ENCODE measurements at regions not wholly inside any gene's neighbourhood (a gene's known extent, or its start where the extent isn't known, plus 50 kb on each side); places are given as distances from the start of the nearest gene placed in this dataset.
A peak's percentile ranks its signal among the peaks of the same experiment; 100 is the strongest.

DNA sequence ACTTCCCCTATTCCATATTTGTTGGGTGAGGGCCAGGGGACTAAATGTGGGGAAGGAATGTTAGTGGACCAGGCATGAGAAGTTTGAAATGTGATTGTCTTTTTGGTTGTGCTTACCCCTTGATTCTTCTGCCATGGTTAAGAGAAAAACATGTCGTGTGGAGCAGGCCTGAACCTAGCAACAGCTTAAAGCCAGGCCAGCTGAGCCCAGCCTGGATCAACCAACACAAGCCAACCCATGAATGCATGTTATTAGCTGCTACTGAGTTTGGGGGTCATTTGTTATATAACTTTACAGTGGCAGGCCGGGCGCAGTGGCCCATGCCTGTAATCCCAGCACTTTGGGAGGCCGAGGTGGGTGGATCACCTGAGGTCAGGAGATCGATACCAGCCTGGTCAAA lies 52.4 kb upstream of the TRIO start:
- DNase-seq = no peak

DNA sequence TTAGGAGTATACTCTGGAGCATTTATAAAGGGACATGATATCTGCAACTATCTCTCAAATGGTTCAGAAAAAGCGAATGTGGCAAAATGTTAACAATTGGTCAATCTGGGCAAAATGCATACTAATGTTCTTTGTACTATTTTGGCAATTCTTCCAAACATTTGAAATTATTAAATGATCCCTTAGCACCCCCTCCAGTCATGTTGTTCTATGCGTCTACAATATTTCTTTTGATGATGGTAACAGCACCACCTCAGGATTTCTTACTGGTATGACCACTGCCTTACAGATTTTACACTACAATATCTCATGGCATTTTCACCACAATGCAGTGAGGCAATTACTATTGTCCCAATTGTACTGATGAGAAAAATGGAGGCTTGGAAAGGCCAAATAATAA lies 52.9 kb upstream of the TRIO start:
- DNase-seq = no peak

DNA sequence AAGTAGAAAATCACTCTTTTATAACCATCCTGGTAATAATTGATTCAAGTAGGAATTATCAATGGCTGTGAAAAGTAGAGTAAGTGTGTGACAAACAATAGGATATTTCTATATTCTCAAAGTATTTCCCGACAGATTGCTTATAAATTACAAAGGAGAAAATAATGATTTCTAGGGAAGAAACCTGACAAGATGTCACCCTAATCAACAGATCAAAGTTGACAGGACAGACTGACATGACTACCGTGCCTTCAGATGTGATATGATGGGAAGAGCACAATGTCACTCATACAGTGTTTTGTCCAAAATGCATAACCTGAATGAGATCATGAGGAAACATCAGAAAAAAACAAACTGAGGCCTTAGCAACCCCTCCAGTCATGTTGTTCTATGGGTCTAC lies 53.9 kb upstream of the TRIO start:
- DNase-seq = no peak

DNA sequence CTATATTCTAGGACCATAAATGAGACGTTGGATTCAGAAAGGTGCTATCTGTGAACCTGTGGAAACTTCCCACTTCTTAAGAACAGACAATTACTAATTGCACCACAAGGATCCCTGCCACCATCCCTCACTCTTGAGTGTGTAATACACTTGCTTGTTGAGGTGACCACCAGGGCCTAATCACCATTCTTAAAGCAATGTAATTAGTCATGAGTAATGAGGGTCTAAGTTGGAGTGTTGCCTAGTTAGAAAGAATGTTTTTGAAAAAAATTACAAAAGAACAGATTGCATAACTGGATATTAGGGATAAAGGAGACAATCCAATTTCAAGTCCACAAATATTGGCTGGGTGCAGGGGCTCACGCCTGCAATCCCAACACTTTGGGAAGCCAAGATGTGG lies 56.9 kb upstream of the TRIO start:
- no peak for DNase-seq

DNA sequence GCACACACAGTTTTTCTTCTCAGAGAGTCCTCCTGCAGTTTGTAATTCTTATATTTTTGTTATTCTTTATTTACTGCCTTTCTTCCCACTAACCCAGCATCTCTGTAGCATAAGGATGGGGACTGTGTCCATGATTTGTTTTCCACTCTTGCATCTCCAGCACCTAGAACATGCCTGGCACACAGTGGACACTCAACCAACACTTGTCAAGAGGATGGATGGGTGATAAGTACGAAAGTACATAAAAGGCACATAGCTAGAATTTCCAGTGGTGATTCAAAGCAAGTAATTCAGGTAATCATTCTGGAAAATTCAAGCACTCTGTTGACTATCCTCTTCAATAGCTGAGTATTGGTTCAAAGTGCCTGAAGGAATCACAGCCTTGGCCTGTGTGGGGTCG lies 60.2 kb upstream of the TRIO start:
- no peak for DNase-seq

DNA sequence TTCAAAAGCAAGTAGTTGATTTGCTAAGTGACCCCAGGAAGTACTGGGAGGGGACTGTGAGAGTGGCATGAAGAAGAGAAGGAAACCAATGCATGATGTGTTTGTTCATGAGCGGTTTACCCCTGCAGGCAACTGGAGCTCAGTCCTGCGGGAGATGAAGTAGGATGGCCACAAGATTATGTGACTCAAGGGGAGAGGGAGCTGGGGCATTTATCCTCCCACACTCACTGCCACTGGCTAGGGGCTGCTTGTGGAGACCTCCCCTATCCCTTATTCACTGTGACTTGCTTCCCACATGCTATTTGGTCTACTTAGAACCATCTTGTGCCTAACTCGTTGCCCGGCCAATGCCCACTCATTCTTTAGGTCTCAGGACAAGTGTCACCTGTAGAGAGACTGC lies 60.6 kb upstream of the TRIO start:
- no peak for DNase-seq

DNA sequence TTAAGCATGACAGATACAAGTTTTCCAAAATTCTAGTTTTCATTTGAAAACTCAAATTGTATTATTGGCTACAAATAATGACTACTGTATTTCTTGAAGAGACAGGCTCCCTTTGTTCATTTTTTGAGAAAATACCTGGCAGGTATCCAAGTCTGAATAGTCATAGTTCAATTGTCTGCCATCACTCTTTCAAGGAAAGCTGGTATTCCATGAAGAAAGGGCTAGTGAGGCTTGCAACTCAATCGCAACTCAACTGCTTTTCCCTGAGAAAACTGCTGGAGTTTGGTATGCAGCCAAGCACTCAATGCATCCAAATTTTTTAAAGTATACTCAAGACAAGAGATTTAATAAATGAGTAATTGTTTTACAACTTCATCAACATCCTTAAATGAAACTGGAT lies 61.4 kb upstream of the TRIO start:
- DNase-seq = no peak

DNA sequence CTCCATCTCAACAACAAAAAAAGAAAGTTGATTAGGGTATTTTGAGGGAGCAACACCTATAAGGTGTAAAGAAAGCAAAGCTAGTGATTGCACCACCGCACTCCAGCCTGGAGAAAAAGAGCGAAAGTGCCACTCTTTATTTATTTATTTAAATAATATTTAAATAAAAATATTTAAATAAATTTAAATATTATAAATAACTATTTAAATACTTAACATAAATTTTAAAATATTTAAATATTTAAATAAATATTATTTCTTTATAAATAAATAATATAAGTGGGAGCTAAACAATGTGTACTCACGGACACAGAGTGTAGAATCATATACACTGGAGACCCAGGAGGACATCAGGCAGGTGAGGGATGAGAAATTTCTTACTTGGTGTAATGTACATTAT lies 64.4 kb upstream of the TRIO start:
- no peak for DNase-seq

DNA sequence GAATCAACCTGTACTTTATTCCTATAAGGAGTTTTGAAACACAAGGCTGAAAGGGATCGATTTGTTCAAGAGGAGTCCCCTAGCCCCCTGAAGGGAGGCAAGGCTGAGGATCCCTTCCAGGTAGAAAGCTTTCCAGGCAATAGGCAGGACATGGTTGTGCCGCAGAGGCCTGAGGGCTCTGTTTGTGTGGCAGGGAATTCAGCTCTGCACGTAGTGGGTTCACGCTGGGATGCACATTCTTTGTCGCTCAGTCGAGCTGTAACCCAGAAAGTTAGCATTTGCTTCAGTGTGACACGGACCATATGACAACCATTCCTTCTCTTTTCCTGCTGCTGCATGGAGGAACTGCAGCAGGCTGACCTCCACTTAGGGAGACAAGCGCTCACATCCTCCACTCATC lies 65.6 kb upstream of the TRIO start:
- no peak for DNase-seq

DNA sequence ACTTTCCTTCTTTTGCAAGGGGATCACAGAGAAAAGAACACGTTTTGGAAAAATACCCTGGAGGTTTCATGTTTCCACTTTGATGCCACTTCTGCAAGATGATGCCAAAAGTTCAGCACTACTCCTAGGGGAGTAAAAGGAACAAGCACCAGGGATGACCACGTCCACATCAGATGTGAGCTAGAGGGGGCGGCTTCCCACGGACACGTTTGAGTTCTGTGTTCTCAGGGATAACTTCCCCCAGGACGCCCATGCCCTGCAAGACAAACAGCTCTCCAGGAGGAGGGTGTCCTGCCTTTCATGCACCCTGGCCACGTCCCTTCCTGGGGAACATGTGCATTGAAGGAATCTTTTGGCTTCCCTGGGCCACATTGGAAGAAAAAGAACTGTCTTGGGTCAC lies 66.6 kb upstream of the TRIO start:
- peak; percentile 29 to 56 (median 43) for DNase-seq

DNA sequence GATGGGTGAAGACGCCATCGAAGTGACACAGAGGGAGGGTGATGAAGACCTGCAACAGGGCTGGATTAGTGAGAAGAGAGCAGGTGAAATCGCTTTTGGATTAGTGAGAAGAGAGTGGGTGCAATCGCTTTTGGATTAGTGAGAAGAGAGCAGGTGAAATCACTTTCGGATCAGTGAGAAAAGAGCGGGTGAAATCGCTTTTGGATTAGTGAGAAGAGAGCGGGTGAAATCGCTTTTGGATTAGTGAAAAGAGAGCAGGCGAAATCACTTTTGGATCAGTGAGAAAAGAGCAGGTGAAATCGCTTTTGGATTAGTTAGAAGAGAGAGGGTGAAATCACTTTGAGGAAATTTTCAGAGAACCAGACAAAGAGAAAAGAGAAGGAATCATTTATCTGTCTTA lies 67.2 kb upstream of the TRIO start:
- no peak for DNase-seq

DNA sequence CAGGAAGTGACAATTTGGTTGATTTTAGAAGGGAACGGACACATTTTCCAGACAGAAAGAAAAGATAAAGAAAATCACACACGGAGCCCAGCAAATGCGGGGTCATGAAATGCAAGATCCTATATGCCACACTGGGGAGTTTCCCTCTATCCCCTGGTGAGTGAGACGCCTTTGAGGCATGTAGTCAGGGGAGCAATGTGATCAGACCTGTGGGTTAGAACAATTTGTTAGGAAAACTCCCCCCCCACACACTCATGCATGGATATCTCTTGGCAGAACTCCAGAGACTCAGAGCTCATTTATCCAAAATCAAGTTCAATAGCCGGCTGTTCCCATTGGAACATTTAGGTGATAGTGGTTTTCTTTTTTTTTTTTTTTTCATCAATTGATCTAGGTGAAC lies 71.7 kb upstream of the TRIO start:
- DNase-seq = no peak

DNA sequence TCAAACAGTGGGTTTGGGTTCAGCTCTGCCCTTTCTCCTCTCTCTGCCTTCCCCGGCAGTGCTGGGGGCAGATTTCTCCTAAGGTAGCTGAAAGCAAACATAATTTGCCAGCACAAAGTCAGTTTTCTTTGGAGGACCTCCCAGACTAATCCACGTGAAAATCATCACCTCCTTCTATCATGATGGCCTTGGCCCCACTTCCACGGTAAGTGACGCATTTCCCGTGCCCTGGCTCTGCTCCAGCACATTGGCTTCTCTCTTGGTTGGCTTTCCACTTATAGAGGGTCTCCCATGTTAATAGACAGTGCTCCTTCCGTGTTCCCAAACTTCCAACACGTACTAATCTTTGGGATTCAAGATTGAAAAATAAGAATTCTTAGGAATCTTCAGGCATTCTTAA lies 74.1 kb upstream of the TRIO start:
- DNase-seq = no peak

DNA sequence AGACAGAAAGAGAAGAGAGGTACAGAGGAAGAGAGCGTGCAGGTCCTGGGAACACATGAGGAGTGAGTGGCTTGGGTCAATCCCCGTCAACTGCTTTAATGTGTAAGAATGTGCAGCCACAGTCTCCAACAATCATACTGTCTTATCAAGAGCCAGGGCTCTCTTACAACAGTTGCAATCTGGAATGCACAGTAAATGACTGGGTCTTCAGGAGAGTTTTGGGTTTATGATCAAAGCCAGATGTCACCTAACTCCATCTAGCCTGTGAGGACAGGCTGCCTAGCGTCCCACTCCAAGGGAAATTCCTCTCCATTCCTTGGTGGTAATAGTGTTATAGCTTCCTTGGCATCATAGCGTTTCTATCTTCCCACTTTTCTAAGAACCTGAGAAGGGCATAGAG lies 75.0 kb upstream of the TRIO start:
- DNase-seq = no peak

DNA sequence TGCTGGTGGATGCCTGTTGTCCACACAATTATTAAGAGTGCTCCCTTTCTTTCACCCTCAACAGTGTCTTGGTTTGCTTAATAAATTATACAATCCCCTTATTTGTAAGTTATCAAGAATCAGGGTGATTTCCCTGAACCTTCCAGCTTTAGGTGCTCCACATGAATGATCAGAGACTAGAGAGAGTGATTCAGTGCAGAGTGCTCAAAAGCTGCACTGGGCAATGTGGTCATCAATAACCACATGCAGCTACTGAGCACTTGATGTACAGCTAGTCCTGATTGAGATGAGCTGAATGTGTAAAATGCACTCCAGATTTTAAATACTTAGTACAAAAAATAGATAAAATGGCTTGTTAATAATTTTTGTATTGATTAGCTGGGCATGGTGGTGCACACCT lies 76.8 kb upstream of the TRIO start:
- no peak for DNase-seq

DNA sequence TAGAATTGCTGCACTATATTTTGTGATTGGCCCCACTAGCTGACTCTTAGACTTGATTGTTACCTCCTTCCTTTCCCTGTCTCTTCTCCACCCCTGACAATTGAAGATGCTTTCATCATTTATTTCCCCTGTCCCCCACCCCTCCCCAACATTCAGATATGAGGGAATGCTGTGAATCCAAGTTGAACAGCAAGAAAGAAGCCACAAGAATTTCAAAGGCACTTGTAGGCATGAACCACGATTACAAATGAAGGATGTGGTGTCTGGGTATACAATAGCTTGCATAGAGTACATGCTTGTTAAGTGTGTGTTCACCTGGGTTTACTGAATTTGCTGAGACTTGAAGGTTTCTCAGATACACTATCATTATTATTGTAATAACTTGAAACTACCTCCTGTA lies 78.3 kb upstream of the TRIO start:
- no peak for DNase-seq

DNA sequence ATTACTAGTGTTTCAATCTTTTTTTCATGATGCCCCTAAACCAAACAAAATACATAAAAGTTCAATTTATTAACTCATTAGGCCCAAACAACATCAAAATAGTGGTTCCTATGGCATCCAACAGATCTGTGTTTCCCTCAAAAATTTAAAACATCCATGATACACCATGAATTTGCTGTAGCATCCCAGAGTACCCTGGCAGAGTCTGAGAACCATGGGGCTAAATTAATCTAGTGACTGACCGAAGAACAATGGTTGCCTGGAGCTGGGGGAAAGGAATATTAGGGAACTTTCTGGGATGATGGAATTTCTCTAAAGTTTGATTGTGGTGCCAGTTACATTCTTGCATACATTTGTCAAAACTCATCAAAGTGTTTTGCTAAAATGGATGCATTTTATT lies 79.5 kb upstream of the TRIO start:
- DNase-seq = no peak

DNA sequence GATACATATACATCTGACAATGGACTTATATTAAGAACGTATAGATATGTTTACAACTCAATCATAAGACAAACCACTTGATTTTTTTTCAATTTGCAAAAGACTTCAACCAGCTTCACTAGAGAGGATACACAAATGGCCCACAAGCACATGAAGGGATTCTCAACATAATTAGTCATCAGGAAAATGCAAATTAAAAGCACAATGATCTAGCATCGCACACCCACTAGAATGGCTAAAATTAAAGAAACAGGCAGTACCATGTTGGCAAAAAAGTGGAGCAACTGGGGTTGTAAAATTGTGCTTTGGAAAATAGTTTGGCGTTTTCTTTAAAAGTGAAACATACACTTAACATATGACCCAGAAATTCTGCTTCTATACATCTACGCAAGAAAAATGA lies 80.0 kb upstream of the TRIO start:
- DNase-seq = no peak

DNA sequence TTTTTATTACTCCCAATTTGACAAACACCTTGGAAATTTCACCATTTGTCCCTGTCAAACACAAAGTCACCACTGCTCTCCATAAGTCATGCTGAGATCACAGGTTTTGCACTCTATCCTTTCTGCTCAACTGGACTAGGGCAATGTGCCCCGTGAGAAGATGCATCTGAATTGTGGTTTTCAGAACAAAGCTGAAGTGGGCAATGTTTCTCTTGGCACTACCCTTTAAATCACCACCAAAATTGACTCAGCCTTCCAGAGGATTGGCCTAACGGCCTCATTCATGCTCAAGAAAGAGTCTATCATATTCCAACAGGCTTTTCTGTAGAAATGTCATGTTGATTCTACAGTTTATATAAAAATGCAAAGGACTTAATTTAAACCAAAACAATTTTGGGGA lies 81.0 kb upstream of the TRIO start:
- DNase-seq = no peak

DNA sequence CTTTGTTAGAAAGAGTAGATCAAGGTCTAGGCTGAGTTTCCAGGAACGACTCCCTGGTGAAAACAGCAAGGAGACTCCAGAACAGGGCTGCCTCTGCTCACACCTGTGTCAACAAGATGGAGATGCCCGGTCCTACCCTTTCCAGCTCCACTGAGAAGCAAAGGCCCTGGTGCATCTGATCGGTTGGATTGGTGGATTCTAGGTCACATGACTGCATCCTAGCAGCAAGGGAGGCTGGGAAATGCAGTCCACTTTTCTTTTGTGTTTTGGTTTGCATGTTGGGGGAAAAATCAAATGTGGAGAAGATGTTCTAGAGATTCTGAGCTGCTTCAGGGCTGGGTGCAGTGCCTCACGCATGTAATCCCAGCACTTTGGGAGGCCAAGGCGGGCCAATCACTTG lies 82.0 kb upstream of the TRIO start:
- DNase-seq = no peak

DNA sequence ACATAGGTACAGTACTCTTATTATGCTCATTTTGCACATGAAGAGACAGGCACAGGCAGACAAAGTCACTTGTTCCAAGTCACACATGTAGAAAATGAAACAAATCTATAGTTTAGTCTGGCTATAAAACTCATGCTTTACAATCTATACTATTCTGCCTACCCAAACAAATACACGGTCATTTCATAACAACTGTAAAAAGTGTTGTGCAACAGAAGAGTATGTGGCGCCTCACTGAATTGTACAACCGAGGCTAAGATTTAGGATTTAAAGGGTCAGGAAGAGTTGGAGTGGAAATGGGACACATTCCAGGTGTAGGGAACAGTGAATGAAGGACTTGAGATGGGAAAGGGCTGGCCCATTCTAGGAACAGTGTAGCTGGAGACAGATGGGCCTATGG lies 82.9 kb upstream of the TRIO start:
- DNase-seq = no peak

DNA sequence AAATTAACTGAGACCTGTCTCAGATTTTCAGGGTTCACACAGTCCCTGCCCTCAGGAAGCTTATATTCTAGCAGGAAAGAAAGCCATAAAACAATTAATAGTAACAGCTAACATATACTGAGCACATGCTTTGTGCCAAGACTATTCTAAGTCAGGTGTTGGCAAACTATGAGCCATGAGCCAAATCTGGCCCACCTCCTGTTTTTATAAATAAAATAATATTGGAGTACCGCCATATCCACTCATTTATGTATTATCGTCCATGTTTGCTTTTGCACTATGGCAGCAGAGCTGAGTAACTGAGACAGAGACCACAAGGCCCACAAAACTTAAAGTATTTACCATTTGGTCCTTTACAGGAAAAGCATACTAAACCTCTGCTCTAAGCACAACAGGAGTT lies 83.3 kb upstream of the TRIO start:
- no peak for DNase-seq

DNA sequence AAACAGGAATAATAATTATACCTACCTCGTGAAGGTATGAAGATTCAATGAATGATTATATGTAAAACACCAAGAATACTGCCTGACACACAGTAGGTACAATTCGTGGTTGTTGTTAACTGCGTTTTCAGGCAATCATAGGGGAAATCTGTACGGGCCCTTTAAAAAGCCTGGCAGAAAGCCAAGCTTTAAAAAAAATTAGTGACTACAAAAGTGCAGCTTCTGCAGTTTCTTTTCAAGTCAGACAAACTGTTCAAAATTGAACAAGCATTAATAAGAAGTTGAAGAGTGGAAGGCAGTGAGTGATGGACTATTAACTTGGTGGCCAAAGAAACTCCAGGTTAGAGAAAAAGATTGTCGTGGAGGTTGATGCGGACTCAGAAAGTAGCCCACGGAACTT lies 85.9 kb upstream of the TRIO start:
- DNase-seq = no peak

DNA sequence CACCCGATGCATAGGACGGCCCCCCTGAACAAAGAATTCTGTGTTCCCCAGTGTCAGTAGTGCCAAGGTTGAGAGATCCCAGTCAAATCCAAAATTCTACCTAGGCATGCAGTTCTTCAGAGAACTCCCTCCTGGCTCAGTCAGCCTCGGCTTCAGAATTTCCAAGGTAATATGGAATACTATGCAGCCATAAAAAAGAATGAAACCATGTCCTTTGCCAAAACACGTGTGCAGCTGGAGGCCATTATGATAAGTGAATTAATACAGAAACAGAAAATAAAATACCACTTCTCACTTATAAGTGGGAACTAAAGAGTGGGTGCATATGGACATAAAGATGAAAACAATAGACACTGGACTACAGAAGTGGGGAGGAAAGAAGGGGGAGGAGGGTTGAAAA lies 87.1 kb upstream of the TRIO start:
- no peak for DNase-seq

DNA sequence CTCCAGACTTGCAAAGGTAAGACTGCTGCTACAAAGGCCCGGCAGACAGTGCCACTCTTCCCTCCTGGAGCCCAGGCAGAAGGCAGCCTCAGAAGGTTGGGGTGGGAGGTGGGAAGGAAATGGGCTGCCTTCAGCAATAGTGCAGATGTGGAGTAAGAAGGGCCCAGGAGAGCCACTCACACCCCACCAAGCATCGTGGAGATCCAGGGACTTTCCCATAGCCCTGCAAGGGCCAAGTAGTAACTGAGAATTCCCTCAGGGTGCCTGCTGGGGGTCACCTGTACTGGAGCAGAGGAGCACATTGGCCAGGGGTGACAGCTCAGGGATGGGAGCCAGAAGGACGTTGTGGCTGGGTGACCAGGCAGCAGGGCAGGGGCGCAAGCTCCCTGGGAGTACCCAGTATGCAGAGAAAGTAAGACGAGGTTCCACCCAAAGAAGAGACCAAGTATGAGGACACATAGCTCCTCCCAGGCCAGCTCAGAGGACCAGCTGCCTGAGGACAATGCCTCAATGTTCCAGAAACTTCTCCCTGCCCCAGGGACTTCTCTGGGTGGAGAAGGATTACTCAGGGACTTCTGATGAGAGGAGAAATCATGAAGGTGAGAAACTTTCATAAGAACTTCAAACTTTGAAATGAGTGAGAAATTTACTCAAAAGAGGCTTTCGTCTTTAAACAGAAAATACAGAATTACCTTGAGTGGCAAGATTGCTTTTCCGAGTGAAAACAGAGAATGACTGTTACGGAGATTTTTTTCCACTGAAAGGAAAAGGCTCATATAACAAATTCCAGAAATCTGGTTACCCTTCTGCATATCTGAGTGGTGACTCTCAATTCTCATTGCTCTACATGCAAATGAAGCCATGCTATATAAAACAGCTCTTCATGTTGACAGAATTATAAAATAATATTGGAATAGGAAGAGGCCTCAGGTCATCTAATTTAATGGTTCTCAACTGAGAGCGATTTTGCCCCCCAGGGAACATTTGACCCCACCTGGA lies 87.9 kb upstream of the TRIO start:
- DNase-seq = no peak
